Thymus (tissue), 11 donors: ENCODE measurements at regions not wholly inside any gene's neighbourhood (a gene's known extent, or its start where the extent isn't known, plus 50 kb on each side); places are given as distances from the start of the nearest gene placed in this dataset.
"Not testable (repeated sequence)": the region's sequence is repeated elsewhere in the genome, so short reads cannot be mapped to it uniquely, and the experiment has no call there.

Source experiments
- DNase-seq, 9 donors: peaks; one replicate each; pipeline ENCODE4 v3.0.0-alpha.2; 2013; ENCODE audit warnings: low spot score in 9 of 9, low read depth in 6 of 9, missing footprints in 1 of 9
- H3K27ac ChIP-seq, 2 donors: one replicate each; pipeline ENCODE4 v1.5.1; 2013; ENCODE audit warnings: control low read depth in 1 of 2, low read depth in 1 of 2, low read length in 1 of 2, mild to moderate bottlenecking in 1 of 2, moderate library complexity in 1 of 2
- H3K27me3 ChIP-seq, 2 donors: one replicate each; pipeline ENCODE4 v1.5.1; 2013; ENCODE audit warnings: low read length in 1 of 2; ENCODE audit not compliant: control insufficient read depth in 2 of 2, insufficient read depth in 1 of 2
- H3K36me3 ChIP-seq, 2 donors: one replicate each; pipeline ENCODE4 v1.5.1; 2013; ENCODE audit warnings: low read length in 1 of 2, mild to moderate bottlenecking in 1 of 2, moderate library complexity in 1 of 2; ENCODE audit not compliant: control insufficient read depth in 2 of 2, insufficient read depth in 2 of 2
- H3K4me1 ChIP-seq, 2 donors: one replicate each; pipeline ENCODE4 v1.5.1; 2013; ENCODE audit warnings: low read length in 2 of 2; ENCODE audit not compliant: control insufficient read depth in 2 of 2, insufficient read depth in 2 of 2
- H3K4me3 ChIP-seq, 2 donors: one replicate each; pipeline ENCODE4 v1.5.1; 2013; ENCODE audit warnings: low read length in 2 of 2, control low read depth in 1 of 2, mild to moderate bottlenecking in 1 of 2
- H3K9me3 ChIP-seq, 2 donors: one replicate each; pipeline ENCODE4 v1.5.1; 2013; ENCODE audit warnings: low read length in 1 of 2, mild to moderate bottlenecking in 1 of 2; ENCODE audit not compliant: control insufficient read depth in 2 of 2, insufficient read depth in 1 of 2
- WGBS: extraction: QIAGEN DNeasy Blood & Tissue Kit; methylation state at CpG from one replicate; pipeline ENCODE4 v1.1.7; 2013; 5-methylcytosine and 5-hydroxymethylcytosine counted together
- donor health status: healthy.

GRCh38 chrX:114015966-114016365 lies 567.9 kb upstream of the HTR2C start:
- H3K27me3 ChIP-seq: no peaks in the 10 kb centered on the region
- no peak overlapping the region for H3K27ac ChIP-seq
- 79% methylated on average over 6 of the region's 6 CpGs for WGBS
- H3K9me3 ChIP-seq: no peaks in the 10 kb centered on the region
- no peaks in the 10 kb centered on the region for H3K4me1 ChIP-seq
- H3K4me3 ChIP-seq: no peak overlapping the region
- no peaks in the 10 kb centered on the region for H3K36me3 ChIP-seq
- DNase-seq: no peak

DNA sequence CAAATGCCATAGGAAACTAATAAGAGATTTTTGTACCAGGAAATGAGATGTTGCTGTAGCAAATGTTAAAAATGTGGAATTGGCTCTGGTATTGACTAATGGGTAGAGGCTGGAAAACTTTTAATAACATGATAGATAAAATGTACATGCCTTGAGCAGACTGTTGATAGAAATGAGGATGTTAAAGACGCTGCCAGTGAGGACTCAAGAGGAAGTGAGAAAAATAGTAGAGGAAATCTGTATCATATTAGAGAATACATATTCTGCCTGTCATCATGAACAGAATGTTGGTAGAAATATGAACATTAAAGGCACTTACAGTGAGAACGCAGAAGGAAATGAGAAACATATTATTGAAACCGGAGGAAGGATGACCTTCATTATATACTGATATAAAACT lies 577.2 kb upstream of the HTR2C start:
- Histone ChIP-seq H3K27me3 (no peaks in the 10 kb centered on the region), H3K36me3 (no peaks in the 10 kb centered on the region), H3K4me1 (no peaks in the 10 kb centered on the region), H3K27ac (no peak overlapping the region), H3K4me3 (no peak overlapping the region), H3K9me3 (no peaks in the 10 kb centered on the region)
- DNase-seq: no peak
- 85% methylated on average over 3 of the region's 3 CpGs for WGBS

- no peaks in the 10 kb centered on the region for H3K27me3 ChIP-seq
- no peak for DNase-seq
- no peak overlapping the region for H3K4me3 ChIP-seq
- no peaks in the 10 kb centered on the region for H3K36me3 ChIP-seq
- H3K9me3 ChIP-seq: no peaks in the 10 kb centered on the region
- no peaks in the 10 kb centered on the region for H3K4me1 ChIP-seq
- 88% methylated on average over 1 of the region's 1 CpG for WGBS
- H3K27ac ChIP-seq: no peak overlapping the region
These were observed 587.1 kb upstream of the HTR2C start for GRCh38 chrX:113996781-113997180.

- WGBS: 94% methylated on average over 9 of the region's 9 CpGs
- H3K9me3 ChIP-seq, H3K4me3 ChIP-seq: not testable (repeated sequence)
These were observed 592.2 kb upstream of the HTR2C start for GRCh38 chrX:113991720-113992119.

GRCh38 chrX:113990669-113991068 lies 593.2 kb upstream of the HTR2C start:
- WGBS: 97% methylated on average over 5 of the region's 5 CpGs

More at GRCh38 chrX:113991720-113992119, 592.2 kb upstream of the HTR2C start:
- not testable (repeated sequence) for H3K36me3 ChIP-seq, H3K27ac ChIP-seq, H3K27me3 ChIP-seq, DNase-seq, H3K4me1 ChIP-seq

GRCh38 chrX:113988315-113988935 lies 595.5 kb upstream of the HTR2C start:
- DNase-seq, H3K27me3 ChIP-seq, H3K4me3 ChIP-seq, H3K4me1 ChIP-seq, H3K9me3 ChIP-seq, H3K36me3 ChIP-seq, H3K27ac ChIP-seq: not testable (repeated sequence)
- WGBS: 89% methylated on average over 10 of the region's 10 CpGs

More at GRCh38 chrX:113990669-113991068, 593.2 kb upstream of the HTR2C start:
- not testable (repeated sequence) for H3K4me1 ChIP-seq, DNase-seq, H3K36me3 ChIP-seq, H3K27ac ChIP-seq, H3K4me3 ChIP-seq, H3K27me3 ChIP-seq, H3K9me3 ChIP-seq

DNA sequence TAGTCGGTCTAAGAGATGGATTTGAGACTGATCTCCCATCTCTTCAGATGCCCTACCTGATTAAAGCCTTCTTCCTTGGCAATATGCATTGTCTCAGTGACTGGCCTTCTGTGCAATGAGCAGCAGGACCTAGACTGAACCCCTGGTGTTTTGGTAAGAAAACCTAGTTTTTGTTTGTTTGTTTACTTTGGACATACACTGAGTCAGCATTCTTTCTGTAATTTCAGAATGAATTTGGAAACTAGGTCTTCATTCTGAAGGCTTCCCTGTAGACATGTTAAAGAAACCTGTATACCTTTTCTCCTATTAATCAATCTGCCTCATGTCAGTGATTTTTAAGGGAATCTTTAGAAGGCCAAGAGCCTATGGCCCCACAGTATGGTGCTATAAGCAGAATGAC lies 597.5 kb upstream of the HTR2C start:
- H3K27me3 ChIP-seq: no peaks in the 10 kb centered on the region
- H3K4me1 ChIP-seq: no peaks in the 10 kb centered on the region
- no peak overlapping the region for H3K27ac ChIP-seq
- H3K9me3 ChIP-seq: no peaks in the 10 kb centered on the region
- 100% methylated on average over 1 of the region's 1 CpG for WGBS
- H3K36me3 ChIP-seq: no peaks in the 10 kb centered on the region
- no peak for DNase-seq
- H3K4me3 ChIP-seq: no peak overlapping the region

GRCh38 chrX:113982766-113983165 lies 601.1 kb upstream of the HTR2C start:
- DNase-seq: no peak
- Histone ChIP-seq H3K4me3 (no peak overlapping the region), H3K27ac (no peak overlapping the region), H3K9me3 (no peaks in the 10 kb centered on the region), H3K36me3 (no peaks in the 10 kb centered on the region), H3K4me1 (no peaks in the 10 kb centered on the region), H3K27me3 (no peaks in the 10 kb centered on the region)
- WGBS: 89% methylated on average over 4 of the region's 4 CpGs

DNA sequence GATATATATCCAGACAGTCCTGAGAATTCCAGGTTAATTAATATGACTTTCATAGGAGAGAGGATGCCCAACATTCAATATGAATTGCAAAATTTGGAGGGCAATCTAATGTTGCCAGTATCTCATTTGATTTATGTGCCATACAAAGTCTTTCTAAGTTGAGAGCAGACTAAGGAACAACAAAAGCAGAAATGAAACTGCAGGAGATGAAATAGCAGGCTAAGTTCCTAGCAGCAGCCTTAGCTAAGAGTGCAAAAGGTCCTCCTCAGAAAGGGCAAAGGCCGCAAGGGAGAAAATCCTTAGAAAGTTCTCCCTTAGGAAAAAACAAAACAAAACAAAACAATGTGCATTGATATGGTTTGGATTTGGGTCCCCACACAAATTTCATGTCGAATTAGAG lies 602.9 kb upstream of the HTR2C start:
- H3K9me3 ChIP-seq: no peaks in the 10 kb centered on the region
- H3K27ac ChIP-seq: no peak overlapping the region
- WGBS: 97% methylated on average over 2 of the region's 2 CpGs
- no peak for DNase-seq
- H3K36me3 ChIP-seq: no peaks in the 10 kb centered on the region
- no peaks in the 10 kb centered on the region for H3K27me3 ChIP-seq
- H3K4me1 ChIP-seq: no peaks in the 10 kb centered on the region
- no peak overlapping the region for H3K4me3 ChIP-seq

GRCh38 chrX:113977887-113978286 lies 606.0 kb upstream of the HTR2C start:
- H3K27me3 ChIP-seq: no peaks in the 10 kb centered on the region
- DNase-seq: no peak
- no peak overlapping the region for H3K27ac ChIP-seq
- no peak overlapping the region for H3K4me3 ChIP-seq
- WGBS: 88% methylated on average over 1 of the region's 1 CpG
- H3K36me3 ChIP-seq: no peaks in the 10 kb centered on the region
- H3K9me3 ChIP-seq: no peaks in the 10 kb centered on the region
- H3K4me1 ChIP-seq: no peaks in the 10 kb centered on the region
